ENCODE measurements at regions not wholly inside any gene's neighbourhood (a gene's known extent, or its start where the extent isn't known, plus 50 kb on each side); places are given as distances from the start of the nearest gene placed in this dataset.

GRCh38 chr15:67953299-67953698 is 100.8 kb upstream of the PIAS1 start:
- FAIRE-seq, result no peak

GRCh38 chr15:67955252-67955651 is 98.9 kb upstream of the PIAS1 start:
- no peak for FAIRE-seq
- H3K4me2 ChIP-seq (ENCODE audit: low read length), result no peak overlapping the region
- H3K36me3 Mint-ChIP-seq (ENCODE audit: low read depth, unreplicated experiment), result no peaks in the 10 kb centered on the region

More at GRCh38 chr15:67953299-67953698, 100.8 kb upstream of the PIAS1 start:
- peaks cover 2% of the 10 kb centered on the region for H3K9me3 Mint-ChIP-seq (ENCODE audit: unreplicated experiment)
- Histone ChIP-seq H3K4me3 (ENCODE audit: insufficient read depth, low read depth, low read length) (no peak overlapping the region), H3K36me3 (ENCODE audit: insufficient read depth, low read length) (no peaks in the 10 kb centered on the region), H3K9ac (ENCODE audit: low read length) (no peak overlapping the region), H4K20me1 (ENCODE audit: insufficient read depth, low read length) (no peaks in the 10 kb centered on the region), H3K9me3 (ENCODE audit: insufficient read depth, low read depth, low read length) (no peaks in the 10 kb centered on the region), H2AFZ (ENCODE audit: low read depth, low read length) (no peak overlapping the region), H3K4me1 (ENCODE audit: insufficient read depth, low read length) (no peaks in the 10 kb centered on the region), H3K27me3 (ENCODE audit: insufficient read depth, low read length) (peaks cover 5% of the 10 kb centered on the region), H3K79me2 (ENCODE audit: insufficient read depth, low read length) (no peaks in the 10 kb centered on the region), H3K4me2 (ENCODE audit: low read length) (no peak overlapping the region), H3K27ac (ENCODE audit: low read depth, low read length) (no peak overlapping the region)
- H3K4me3 Mint-ChIP-seq (ENCODE audit: unreplicated experiment), result no peak overlapping the region
- no peak overlapping the region for H3K27ac Mint-ChIP-seq (ENCODE audit: unreplicated experiment)
- no peaks in the 10 kb centered on the region for H3K4me1 Mint-ChIP-seq (ENCODE audit: low read depth, unreplicated experiment)
- H3K36me3 Mint-ChIP-seq (ENCODE audit: low read depth, unreplicated experiment), result no peaks in the 10 kb centered on the region
- no peak for DNase-seq (ENCODE audit: low read depth)
- H3K27me3 Mint-ChIP-seq (ENCODE audit: low read depth, unreplicated experiment), result peaks cover 2% of the 10 kb centered on the region
- no peak for TF ChIP-seq EZH2 (IDR thresholded peaks at IDR 0.05; ENCODE audit: insufficient read depth, low read length)
- TF ChIP-seq CTCF (IDR thresholded peaks at IDR 0.05; ENCODE audit: insufficient read depth, low read depth, low read length), result no peak

More at GRCh38 chr15:67955252-67955651, 98.9 kb upstream of the PIAS1 start:
- Mint-ChIP-seq H3K27ac (ENCODE audit: unreplicated experiment) (no peak overlapping the region), H3K9me3 (ENCODE audit: unreplicated experiment) (peaks cover 2% of the 10 kb centered on the region), H3K27me3 (ENCODE audit: low read depth, unreplicated experiment) (peaks cover 4% of the 10 kb centered on the region), H3K4me1 (ENCODE audit: low read depth, unreplicated experiment) (no peaks in the 10 kb centered on the region), H3K4me3 (ENCODE audit: unreplicated experiment) (no peak overlapping the region)
- Histone ChIP-seq H3K9me3 (ENCODE audit: insufficient read depth, low read depth, low read length) (no peaks in the 10 kb centered on the region), H3K36me3 (ENCODE audit: insufficient read depth, low read length) (no peaks in the 10 kb centered on the region), H3K79me2 (ENCODE audit: insufficient read depth, low read length) (no peaks in the 10 kb centered on the region), H4K20me1 (ENCODE audit: insufficient read depth, low read length) (no peaks in the 10 kb centered on the region), H3K27ac (ENCODE audit: low read depth, low read length) (no peak overlapping the region), H3K9ac (ENCODE audit: low read length) (no peak overlapping the region), H3K4me1 (ENCODE audit: insufficient read depth, low read length) (no peaks in the 10 kb centered on the region), H3K4me3 (ENCODE audit: insufficient read depth, low read depth, low read length) (no peak overlapping the region), H2AFZ (ENCODE audit: low read depth, low read length) (no peak overlapping the region), H3K27me3 (ENCODE audit: insufficient read depth, low read length) (peaks cover 10% of the 10 kb centered on the region)
- TF ChIP-seq CTCF (IDR thresholded peaks at IDR 0.05; ENCODE audit: insufficient read depth, low read depth, low read length), result no peak
- TF ChIP-seq EZH2 (IDR thresholded peaks at IDR 0.05; ENCODE audit: insufficient read depth, low read length), result no peak
- DNase-seq (ENCODE audit: low read depth), result no peak

Measured in astrocyte (in vitro differentiated cells and primary cell).